NCI-H345 treated with DMSO at 0.1 percent for 48 hours (cell line): ENCODE measurements at regions not wholly inside any gene's neighbourhood (a gene's known extent, or its start where the extent isn't known, plus 50 kb on each side); places are given as distances from the start of the nearest gene placed in this dataset.

Source experiments
- DNase-seq: peaks from one replicate; lab custom pipeline; 2025; ENCODE audit not compliant: unreplicated experiment; lab: John Stamatoyannopoulos, UW

DNA sequence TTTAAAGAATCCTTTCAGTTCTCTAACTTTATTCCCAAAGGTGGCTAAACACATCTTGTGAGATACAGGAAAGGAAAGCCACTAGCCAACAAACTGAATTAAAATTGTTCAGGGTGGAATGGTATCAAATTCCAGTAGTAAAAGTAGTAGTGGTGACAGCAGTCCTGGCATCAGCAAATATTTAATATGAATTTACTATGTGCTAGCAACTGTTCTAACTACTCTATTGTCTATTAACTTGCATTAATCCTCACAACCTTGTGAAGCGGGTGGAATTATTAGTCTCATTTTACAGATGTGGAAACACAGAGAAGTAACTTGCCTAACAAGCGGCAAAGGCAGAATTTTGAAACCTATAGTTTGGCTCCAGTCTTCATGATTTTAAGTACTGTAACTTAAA, 130.1 kb downstream of the KLF12 start:
- no peak for DNase-seq

DNA sequence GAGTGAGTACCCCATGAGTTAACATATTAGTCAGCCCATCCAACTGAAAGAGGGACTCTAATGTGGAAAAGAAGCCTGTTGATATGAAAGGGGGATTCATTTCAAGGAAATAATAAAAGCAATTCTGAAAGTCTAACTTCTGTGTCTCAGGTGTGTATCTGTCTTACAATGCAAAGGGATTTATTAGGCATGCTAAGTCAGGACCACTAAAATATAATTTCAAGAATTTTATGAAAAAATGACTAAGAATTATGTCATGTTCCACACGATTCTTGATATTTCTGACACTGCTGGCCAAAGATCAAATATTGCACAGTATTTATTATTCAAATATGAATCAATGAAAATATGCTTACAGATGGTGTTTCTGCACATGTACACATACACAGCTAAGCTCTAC, 130.8 kb downstream of the KLF12 start:
- no peak for DNase-seq

DNA sequence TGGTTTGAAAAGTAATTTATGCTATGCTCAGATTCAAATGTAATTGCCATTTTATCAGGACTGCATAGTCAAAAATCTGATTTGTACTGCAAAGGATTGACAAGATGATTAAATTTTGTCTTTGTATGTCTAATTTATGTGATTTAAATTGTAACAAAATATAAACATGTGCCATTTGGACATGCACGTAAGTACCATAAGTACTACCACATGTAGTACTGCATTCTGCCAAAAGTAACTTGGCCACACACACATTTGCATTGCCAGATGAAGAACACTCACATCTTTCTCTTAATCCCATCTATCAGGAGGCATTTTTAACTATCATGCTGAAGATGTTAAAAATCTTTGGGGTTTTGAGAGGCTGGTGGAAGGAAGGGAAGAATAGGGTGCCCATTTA, 133.3 kb downstream of the KLF12 start:
- DNase-seq = no peak

DNA sequence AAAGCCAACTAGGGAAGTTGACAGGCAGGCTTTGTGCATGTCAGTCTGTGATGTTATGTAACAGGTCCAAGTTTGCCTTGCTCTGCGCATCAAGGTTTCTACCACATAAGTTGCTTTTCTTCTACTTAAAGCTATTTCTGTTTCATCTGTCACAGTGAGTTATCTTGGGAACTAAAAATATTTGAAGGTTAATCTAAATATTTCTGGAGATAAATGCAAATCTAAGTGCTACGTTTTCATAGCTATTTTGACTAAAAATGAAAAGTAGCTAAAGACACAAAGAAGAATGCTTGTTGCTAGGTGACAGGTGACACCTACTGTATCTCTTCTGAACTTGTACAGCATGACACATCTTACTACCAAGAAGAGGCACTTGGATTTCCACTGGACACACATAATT, 135.6 kb downstream of the KLF12 start:
- no peak for DNase-seq

DNA sequence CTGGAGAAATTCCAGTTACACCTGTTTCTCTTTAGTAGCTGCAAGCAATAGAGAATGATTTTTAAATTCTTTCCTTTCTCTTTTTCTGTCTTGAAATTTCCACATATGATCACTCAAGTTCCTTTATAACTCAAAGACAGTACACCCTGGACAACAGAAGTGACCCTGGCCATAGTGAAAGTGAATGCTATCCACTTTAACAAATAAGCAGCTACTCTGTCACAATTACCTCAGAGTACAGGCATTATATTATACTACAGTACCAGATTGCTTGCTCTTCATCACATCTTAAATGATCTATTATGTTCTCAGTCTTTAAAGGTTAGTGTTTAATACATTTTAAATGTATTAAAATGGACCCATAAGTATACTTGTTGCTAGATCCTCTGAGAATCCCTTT, 136.2 kb downstream of the KLF12 start:
- no peak for DNase-seq

DNA sequence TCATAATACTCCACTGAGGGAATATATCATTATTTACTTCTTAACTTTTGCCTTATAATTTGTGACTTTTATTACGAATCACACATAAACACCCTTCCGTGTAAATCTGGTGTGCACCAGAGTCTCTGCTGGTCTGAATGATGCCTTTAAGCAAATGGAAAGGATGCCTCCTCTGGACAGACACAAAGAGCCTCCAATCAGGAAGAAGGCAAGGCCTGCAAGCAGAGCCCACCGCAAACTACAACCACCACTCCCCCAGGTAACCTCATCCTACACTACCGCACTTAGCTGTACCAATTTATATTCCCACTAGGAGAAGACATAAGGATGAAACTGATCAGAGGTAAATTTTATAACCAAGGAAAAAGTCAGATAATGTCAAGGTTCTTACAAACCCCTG, 137.6 kb downstream of the KLF12 start:
- no peak for DNase-seq

DNA sequence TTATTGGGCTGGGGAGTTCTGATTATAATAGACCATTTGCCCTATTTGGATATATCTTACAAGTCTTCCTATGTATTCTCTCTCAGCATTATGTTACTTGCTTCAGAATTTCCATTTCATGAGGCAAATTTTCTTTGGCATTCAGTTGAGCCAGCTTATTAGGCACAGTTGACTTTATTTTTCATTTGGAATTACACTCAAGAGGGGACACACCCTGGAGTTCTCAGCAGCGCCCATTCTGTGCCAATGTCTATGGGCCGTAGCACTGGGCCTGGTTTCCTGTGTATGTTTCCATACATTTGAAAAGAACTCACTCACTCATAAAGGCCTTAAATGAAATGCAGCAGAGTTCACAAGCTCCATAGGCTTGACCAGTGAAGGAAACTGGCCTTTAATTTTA, 138.5 kb downstream of the KLF12 start:
- no peak for DNase-seq

DNA sequence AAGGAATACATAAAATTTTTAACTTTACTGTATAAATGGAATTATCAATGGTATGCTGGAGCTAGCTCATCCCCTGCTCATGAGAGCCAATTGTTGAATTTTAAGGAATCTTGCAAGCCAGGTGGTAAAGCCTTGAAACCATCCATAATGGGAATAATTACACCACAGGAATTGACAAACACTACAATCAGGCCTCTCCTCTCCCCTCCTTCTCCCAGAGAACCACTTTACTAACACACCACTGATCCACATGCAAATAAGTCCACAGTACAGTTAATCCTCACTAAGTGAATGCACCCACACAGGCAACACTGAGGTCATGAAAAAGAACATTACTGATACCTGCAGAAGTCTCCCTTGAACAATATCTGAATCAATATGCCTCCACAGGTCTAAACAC, 140.5 kb downstream of the KLF12 start:
- peak; percentile 39 for DNase-seq

DNA sequence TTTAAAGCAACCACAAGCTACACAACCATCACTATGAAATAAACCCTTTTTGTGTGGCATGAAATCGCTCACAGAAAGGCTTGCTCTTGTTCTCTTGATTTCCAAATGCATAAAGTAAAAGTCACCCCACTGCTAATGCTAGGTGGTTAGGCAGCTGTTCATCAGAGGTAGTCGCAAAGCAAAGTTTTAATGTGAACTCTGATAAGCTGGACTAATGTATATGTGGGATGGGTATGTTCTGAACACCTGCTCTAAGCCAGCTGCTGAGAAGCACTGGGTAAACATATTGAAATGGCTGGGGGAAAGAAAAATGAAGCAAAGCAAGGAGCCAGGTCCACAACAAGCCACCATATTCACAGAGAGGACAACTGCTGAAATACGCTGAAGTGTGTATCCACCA, 142.3 kb downstream of the KLF12 start:
- peak; percentile 66 for DNase-seq

DNA sequence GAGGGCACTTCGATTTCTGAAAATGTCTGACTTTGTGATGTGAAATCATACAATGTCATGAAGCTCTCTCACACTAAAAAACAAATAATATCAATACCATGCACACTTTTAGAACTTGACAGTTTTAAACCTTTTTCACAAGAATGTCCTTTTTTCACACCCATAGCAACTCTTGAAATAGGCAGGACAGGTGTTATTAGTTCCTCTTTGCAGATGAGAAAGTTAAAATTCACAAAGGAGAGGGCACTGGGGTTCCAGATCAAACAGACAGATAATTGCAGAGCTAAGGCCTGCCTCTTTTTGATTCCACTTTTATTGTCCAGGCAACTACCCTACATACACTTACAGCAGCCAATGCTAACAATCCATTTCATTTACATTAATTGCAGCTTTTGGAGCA, 142.8 kb downstream of the KLF12 start:
- DNase-seq = peak; percentile 56

DNA sequence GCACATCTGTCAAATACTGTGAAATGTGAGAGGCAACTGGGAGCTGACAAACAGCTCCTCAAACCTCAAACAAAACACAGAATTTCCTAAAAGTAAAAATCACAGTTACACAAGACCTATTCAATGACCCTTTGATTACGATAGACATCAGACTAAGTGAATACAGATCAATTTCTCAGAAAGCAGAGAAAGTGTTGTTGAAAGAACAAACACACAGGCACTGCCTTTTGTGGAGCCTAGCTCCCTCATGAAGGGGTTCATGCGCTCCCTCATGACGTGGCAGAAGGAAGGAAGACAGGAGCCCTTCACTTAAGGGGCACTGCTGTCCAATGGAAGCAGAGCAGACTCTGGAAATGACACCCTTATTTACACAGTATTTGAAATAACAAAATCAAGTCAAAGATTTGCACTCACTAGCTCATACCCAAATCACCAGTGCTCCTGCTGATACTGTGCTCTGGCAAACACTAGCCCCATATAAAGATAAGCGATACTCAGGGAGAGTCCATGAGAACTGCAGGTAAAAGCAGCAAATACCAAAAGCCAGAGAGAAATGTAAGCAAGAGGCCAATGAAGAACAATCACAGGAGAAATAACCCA, 144.9 kb downstream of the KLF12 start:
- no peak for DNase-seq

DNA sequence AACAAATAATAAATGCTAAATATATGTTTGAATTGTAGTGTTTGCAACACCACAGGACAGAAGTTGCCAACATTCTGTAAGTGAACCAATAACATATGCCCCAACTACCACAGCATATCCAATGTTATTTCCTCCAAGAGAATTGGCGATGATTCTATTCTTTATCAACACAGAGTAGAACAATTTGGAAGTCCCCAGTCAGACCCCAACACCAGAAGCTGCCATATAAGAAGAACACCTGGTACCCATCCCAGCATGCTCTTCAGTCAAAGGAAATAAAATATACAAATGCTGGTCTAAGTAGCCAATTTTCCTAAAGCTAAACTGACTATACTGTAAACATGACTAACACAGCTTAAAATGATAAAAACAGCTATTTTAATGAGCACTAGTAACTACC, 145.7 kb downstream of the KLF12 start:
- DNase-seq = no peak

DNA sequence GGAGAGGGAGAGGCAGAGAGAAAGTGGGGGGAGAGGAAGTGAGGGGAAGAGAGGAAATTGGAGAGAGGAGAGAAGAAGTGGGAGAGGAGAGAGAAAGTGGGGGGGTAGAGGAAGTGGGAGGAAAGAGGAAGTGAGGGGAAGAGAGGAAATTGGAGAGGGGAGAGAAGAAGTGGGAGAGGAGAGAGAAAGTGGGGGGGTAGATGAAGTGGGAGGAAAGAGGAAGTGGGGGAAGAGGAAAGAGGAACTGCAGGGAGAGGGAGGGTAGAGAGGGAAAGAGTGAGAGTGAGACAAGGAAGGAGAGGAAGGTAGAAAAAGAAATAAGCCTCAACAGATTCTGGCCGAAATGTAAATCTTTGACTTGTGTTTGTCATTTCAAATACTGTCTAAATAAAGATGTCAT, 146.6 kb downstream of the KLF12 start:
- DNase-seq = no peak

DNA sequence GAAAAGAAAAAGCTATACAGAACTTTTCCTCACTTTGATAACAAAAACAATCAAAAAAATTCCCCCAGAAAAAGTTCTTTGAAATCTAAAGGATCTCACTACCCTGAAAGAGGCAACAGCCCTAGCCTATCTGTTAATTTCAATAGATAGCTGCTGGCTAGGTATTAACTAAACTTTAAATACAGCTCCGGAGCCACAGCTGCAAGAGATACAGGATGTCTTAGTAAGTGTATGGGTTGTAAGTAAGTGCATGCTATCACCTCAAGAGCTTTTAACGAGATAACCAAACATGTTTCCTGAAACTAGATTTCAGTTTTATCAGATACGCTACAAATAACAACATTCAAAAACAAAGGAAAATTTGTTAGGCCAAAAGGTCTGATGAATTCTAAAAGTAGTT, 148.4 kb downstream of the KLF12 start:
- no peak for DNase-seq

DNA sequence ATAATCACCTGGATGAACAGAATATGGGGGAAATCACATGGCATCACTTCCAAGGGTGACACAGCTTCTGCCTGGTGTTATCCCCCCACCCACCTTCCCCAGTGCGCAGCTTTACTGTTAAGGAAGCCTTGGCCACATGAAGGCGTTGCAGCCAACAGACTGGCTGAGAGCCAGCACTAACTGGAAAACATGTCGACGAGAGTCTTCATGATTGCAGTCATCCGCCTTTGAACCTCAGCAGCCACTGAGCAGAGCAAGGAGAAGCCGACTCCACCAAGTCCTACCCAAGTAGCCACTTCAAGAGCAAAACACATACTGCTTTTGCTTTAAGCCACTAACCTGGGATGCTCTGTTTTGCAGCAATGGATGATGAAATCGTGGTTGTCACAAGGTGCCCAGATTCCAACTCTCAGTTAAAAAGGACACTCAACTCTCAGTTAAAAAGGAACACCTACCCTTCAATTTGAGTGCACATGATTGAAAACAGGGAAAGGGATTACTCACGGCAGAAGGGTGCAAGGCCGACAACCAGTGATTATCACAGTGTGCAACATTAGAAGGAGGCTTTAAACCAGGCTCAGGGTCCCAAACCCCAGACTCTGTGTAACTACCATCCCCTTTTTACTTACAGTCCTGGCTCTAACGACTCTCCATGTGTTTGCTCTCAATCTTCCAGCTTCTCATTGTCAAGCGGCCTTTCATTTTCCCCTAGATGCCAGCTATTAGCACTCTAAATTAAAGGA, 149.1 kb downstream of the KLF12 start:
- DNase-seq = no peak

DNA sequence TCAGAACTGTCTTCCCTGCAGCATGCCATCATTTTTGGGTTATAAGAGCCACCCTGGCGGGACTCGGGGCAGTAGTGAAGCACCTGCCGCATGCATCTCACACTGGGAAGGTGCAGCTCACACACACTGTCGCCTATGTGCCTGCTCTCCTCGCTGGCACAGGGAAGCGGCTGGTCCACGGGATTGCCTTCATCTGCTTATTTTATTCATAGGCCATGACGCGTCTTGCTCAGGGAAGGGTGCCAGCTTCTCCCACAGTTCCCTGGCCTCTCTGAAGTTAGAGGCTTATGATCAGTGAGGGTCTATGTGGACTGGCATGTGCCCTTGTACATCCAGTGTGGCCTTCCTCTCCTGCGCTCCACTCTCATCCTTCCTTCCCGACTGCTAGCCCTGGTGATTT, 150.0 kb downstream of the KLF12 start:
- DNase-seq = no peak

DNA sequence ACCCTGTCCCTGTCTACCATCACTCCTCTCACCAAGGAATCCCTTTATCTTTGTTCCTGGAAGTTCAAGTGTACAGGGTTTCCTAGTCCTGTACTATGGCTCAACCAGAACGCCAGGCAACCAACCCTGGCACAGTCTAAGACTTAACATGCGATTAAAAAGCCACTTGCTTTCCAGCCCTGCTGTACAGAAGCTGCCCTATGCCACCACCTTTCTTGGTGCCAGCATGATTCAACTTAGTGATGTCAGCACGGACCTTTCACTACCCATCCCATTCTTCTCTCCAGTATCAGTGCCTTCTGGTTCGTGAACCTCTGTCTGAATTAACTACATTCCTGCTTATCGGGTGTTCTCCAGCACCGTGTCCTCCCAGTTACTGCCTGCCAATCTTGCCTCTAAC, 151.1 kb downstream of the KLF12 start:
- no peak for DNase-seq

DNA sequence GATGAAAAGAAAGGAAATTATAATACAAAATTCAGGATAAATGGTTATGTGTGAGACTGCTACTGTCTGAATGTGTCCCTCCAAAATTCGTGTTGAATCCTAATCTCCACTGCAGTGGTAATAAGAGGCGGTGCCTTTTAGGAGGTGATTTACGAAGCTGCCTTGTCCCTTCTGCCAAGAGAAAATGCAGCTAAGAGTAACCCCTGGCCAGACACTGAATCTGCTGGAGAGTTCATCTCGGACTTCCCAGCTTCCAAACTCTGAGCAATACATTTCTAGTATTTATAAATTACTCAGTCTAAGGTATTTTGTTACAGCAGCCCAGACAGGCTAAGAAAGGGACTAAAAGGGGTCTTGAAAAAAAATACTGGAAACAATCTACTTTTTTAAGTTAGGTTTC, 152.6 kb downstream of the KLF12 start:
- no peak for DNase-seq

DNA sequence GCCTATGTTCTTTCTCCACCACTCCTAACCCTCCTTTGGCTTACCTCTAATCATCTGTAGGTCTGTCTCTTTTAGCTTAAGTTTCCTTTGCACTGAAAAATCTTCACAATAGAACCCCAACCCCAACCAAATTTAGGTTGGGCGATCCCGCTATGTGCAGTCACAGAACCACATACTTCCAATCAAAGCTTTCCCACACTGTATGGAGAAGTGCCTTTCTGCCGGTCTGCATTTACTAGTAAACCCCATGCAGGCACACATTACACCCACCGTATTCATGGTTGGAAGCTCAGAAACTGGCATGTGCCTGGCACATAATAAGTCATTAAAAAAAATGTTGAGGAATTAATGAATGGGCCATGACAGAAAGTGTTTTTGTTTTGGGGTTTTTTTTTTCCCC, 158.4 kb downstream of the KLF12 start:
- no peak for DNase-seq

DNA sequence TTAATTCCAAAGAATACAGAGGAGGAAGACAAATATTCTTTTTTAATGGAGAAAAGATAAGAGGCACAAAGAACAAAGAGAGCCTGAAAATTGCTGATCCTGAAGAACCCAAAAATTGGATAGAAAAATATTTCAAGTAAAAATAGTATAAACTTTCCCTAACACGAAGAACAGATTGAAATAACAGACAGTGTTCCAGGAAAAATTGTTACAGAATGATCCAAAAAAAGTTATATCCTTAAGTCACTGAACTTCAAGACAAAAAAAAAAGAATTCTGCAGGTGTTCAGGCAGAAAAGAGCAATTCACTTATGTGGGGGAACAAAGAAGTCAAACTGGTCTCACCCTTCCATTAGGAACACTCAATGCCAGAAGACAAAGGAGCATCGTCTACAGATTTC, 160.2 kb downstream of the KLF12 start:
- DNase-seq = no peak

DNA sequence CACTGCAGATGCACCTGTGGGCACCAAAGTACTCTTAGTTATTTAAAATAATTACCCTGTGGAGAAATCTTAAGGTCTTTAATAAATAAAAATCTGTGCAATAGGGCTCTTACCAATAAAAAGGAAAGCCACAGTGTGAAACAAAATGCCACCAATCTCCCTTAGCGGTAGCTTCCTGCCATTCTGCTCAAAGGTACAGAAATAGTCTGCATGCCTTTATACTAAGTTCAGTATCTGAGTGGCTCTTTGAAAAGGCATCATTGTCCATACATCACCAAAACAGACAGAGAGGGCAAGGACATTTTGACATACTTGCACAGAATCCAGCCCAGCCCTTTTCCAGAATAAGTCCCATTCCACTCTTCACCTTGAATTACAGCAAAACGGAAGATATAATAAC, 161.0 kb downstream of the KLF12 start:
- DNase-seq = no peak

DNA sequence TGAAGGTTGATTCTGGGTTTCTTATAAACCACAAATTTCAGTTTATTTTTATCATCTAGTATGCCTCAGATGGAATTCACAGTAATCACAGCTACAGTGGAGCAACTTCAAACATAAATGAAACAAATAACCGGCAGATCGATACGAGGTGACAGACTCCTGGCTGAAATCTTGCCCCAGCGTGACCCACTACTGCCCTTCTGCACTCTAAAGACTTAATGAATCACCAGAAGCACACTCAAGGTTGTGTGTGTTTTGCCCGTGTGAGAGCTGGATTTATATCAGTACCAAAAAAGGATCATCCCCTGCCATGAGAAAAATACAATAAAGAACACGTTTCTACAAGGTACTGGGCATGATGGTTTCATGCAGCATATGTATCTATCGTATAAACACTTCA, 161.7 kb downstream of the KLF12 start:
- no peak for DNase-seq

DNA sequence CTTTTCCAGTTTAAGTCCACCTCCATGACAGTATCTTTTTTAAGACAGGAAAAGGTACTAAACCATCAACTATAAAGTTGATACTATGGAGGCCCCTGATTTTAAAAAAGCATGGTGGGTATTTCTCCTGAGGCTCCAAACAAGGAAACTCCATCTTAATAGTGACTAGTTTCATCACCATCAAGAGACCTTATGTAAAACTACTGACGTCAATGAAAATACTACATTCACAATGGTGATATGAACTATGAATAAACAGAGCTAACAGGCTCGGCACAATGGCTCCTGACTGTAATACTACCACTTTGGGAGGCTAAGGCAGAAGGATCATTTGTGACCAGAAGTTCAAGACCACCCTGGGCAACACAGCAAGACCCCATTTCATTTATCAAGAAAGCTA, 162.7 kb downstream of the KLF12 start:
- no peak for DNase-seq
